ENCODE measurements at regions not wholly inside any gene's neighbourhood (a gene's known extent, or its start where the extent isn't known, plus 50 kb on each side); places are given as distances from the start of the nearest gene placed in this dataset.

- no peak for TF ChIP-seq CTCF (IDR thresholded peaks at IDR 0.05; ENCODE audit: insufficient read depth, low read length)
- no peak for TF ChIP-seq POLR2AphosphoS5 (IDR thresholded peaks at IDR 0.05; ENCODE audit: low read depth)
- no peak for TF ChIP-seq GABPA (IDR thresholded peaks at IDR 0.05; ENCODE audit: low read depth)
- TF ChIP-seq, protein P1, sequence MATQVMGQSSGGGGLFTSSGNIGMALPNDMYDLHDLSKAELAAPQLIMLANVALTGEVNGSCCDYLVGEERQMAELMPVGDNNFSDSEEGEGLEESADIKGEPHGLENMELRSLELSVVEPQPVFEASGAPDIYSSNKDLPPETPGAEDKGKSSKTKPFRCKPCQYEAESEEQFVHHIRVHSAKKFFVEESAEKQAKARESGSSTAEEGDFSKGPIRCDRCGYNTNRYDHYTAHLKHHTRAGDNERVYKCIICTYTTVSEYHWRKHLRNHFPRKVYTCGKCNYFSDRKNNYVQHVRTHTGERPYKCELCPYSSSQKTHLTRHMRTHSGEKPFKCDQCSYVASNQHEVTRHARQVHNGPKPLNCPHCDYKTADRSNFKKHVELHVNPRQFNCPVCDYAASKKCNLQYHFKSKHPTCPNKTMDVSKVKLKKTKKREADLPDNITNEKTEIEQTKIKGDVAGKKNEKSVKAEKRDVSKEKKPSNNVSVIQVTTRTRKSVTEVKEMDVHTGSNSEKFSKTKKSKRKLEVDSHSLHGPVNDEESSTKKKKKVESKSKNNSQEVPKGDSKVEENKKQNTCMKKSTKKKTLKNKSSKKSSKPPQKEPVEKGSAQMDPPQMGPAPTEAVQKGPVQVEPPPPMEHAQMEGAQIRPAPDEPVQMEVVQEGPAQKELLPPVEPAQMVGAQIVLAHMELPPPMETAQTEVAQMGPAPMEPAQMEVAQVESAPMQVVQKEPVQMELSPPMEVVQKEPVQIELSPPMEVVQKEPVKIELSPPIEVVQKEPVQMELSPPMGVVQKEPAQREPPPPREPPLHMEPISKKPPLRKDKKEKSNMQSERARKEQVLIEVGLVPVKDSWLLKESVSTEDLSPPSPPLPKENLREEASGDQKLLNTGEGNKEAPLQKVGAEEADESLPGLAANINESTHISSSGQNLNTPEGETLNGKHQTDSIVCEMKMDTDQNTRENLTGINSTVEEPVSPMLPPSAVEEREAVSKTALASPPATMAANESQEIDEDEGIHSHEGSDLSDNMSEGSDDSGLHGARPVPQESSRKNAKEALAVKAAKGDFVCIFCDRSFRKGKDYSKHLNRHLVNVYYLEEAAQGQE (IDR thresholded peaks at IDR 0.05; ENCODE audit: insufficient replicate concordance, low read depth): no peak
- no peak for TF ChIP-seq SPI1 (IDR thresholded peaks at IDR 0.05; ENCODE audit: borderline replicate concordance, low read depth)
Measured at GRCh38 chr4:157837071-157837703, 335.6 kb downstream of the GASK1B start.

GRCh38 chr4:157832596-157832995, 340.2 kb downstream of the GASK1B start:
- H3K4me3 ChIP-seq (replicated peaks; ENCODE audit: insufficient read depth, low read length): no peak overlapping the region
- H3K27ac ChIP-seq (replicated peaks): no peak overlapping the region
- no peak for DNase-seq (ENCODE audit: low read depth in 1 of 2, low spot score in 1 of 2)
- H3K27me3 ChIP-seq (ENCODE audit: insufficient read depth, poor library complexity, severe bottlenecking): no peaks in the 10 kb centered on the region
- TF ChIP-seq, protein P1 (IDR thresholded peaks at IDR 0.05; ENCODE audit: insufficient replicate concordance, low read depth): no peak
- no peak for TF ChIP-seq CTCF (IDR thresholded peaks at IDR 0.05; ENCODE audit: insufficient read depth, low read length)
- TF ChIP-seq GABPA (IDR thresholded peaks at IDR 0.05; ENCODE audit: low read depth): no peak
- no peak for TF ChIP-seq SPI1 (IDR thresholded peaks at IDR 0.05; ENCODE audit: borderline replicate concordance, low read depth)
- no peak for TF ChIP-seq POLR2AphosphoS5 (IDR thresholded peaks at IDR 0.05; ENCODE audit: low read depth)

More at GRCh38 chr4:157837071-157837703, 335.6 kb downstream of the GASK1B start:
- no peaks in the 10 kb centered on the region for H3K27me3 ChIP-seq (ENCODE audit: insufficient read depth, poor library complexity, severe bottlenecking)
- H3K27ac ChIP-seq (replicated peaks): no peak overlapping the region
- no peak overlapping the region for H3K4me3 ChIP-seq (replicated peaks; ENCODE audit: insufficient read depth, low read length)
- DNase-seq (ENCODE audit: low read depth in 1 of 2, low spot score in 1 of 2): no peak

- Histone ChIP-seq H3K27me3 (ENCODE audit: insufficient read depth, poor library complexity, severe bottlenecking) (no peaks in the 10 kb centered on the region), H3K4me3 (replicated peaks; ENCODE audit: insufficient read depth, low read length) (no peak overlapping the region), H3K27ac (replicated peaks) (no peak overlapping the region)
- TF ChIP-seq CTCF (IDR thresholded peaks at IDR 0.05; ENCODE audit: insufficient read depth, low read length) (no peak), GABPA (IDR thresholded peaks at IDR 0.05; ENCODE audit: low read depth) (no peak), SPI1 (IDR thresholded peaks at IDR 0.05; ENCODE audit: borderline replicate concordance, low read depth) (no peak), POLR2AphosphoS5 (IDR thresholded peaks at IDR 0.05; ENCODE audit: low read depth) (no peak)
- TF ChIP-seq, protein P1 (IDR thresholded peaks at IDR 0.05; ENCODE audit: insufficient replicate concordance, low read depth): no peak
- no peak for DNase-seq (ENCODE audit: low read depth in 1 of 2, low spot score in 1 of 2)
Measured at GRCh38 chr4:157824021-157824420, 348.8 kb downstream of the GASK1B start.

Data from HL-60 (cell line).